HG02588 (cell line): ENCODE measurements at regions not wholly inside any gene's neighbourhood (a gene's known extent, or its start where the extent isn't known, plus 50 kb on each side); places are given as distances from the start of the nearest gene placed in this dataset.
"Not testable (repeated sequence)": the region's sequence is repeated elsewhere in the genome, so short reads cannot be mapped to it uniquely, and the experiment has no call there.

Source experiments
- ATAC-seq: cut with Tn5 transposase; IDR thresholded peaks from one replicate; pipeline ENCODE4 v1.9.1; 2021; ENCODE audit warnings: mild to moderate bottlenecking, moderate library complexity; ENCODE audit not compliant: unreplicated experiment

DNA sequence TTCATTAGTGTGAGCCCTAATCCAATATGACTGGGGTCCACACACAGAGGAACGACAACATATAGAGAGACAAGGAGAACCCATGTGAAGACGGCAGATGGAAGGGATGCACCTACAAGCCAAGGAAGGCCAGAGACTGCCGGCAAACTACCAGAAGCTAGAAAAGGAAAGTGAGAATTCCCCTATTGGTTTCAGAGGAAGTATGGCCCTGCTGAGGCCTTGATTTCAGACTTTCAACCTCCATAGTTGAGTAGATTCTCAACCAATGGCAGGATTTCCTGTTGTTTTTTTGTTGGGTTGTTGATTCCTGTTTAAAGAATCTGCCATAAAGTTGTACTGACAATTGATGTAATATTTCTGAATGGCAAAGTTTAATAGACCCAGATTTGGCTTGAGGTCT lies 241.5 kb downstream of the SATB2 start:
- ATAC-seq: no peak

GRCh38 chr2:199207011-199207410 lies 250.7 kb downstream of the SATB2 start:
- no peak for ATAC-seq

- no peak for ATAC-seq
Observed at GRCh38 chr2:199206536-199206935, 251.2 kb downstream of the SATB2 start.

- no peak for ATAC-seq
Observed at GRCh38 chr2:199202964-199203363, 254.8 kb downstream of the SATB2 start.

GRCh38 chr2:199201539-199201938 lies 256.2 kb downstream of the SATB2 start:
- no peak for ATAC-seq

- ATAC-seq: no peak
Observed at GRCh38 chr2:199199797-199200196, 257.9 kb downstream of the SATB2 start.

DNA sequence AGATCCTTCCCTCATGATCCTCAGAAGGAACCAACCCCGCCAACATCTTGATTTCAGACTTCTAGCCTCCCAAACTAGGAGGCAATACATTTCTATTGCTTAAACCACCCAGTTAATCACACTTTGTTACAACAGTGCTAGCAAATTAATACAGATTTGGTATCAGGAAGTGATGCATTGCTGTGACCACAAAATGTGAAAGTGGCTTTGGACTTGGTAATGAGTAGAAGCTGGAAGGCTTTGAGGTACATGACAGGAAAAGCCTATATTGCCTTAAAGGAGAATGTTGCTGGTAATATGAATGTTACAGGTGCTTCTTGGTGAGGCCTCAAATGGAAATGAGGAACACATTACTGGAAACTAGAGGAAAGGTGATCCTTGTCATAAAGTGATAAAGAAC lies 260.3 kb downstream of the SATB2 start:
- no peak for ATAC-seq

DNA sequence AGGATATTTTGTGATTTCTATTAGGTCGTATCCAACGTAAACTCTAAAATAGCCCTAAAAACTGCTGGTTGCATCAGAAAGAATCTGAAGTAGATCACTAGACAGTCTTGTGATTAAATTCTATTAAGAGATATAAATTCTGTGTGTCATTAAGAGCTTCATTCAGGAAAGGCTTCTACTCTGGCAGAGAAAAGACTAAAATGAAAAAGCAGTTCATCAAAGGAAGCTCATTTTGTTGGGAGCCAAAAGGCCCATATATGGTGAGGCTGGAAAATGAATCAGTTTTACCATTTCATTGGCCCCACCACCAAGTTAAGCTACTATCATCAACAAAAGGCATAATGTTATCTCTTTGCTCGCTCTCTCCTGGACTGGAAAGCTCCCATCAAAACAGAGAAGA lies 261.1 kb downstream of the SATB2 start:
- no peak for ATAC-seq

GRCh38 chr2:199195927-199196502 lies 261.7 kb downstream of the SATB2 start:
- no peak for ATAC-seq

DNA sequence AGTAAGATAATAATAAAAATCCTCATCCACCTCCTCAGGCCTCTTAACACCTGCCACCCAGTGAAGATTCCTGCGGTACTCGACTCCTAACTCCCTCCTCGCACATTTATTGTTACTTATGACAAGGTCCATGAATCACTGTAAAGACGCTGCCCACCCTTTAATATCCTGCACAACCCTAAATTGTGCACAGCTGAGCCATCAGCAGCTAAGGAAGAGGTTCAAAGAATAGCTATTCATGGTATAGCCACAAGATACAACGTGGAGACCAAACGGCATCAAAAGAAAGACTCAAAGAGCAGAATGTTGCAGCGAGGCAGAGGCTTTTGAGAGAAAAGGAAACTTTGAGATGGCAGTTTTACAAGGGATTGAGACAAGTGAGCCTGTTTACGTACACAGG lies 266.3 kb downstream of the SATB2 start:
- ATAC-seq: no peak

- ATAC-seq: no peak
Observed at GRCh38 chr2:199189229-199189628, 268.5 kb downstream of the SATB2 start.

- ATAC-seq: no peak
Observed at GRCh38 chr2:199186301-199186751, 271.4 kb downstream of the SATB2 start.

DNA sequence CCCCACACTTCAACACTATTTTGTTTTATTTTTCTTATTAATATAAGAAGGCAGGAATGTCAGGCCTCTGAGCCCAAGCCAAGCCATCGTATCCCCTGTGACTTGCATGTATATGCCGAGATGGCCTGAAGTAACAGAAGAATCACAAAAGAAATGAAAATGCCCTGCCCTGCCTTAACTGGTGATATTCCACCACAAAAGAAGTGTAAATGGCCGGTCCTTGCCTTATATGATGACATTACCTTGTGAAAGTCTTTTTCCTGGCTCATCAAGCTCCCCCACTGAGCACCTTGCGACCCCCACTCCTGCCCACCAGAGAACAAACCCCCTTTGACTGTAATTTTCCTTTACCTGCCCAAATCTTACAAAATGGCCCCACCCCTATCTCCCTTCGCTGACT lies 272.6 kb downstream of the SATB2 start:
- not testable (repeated sequence) for ATAC-seq

DNA sequence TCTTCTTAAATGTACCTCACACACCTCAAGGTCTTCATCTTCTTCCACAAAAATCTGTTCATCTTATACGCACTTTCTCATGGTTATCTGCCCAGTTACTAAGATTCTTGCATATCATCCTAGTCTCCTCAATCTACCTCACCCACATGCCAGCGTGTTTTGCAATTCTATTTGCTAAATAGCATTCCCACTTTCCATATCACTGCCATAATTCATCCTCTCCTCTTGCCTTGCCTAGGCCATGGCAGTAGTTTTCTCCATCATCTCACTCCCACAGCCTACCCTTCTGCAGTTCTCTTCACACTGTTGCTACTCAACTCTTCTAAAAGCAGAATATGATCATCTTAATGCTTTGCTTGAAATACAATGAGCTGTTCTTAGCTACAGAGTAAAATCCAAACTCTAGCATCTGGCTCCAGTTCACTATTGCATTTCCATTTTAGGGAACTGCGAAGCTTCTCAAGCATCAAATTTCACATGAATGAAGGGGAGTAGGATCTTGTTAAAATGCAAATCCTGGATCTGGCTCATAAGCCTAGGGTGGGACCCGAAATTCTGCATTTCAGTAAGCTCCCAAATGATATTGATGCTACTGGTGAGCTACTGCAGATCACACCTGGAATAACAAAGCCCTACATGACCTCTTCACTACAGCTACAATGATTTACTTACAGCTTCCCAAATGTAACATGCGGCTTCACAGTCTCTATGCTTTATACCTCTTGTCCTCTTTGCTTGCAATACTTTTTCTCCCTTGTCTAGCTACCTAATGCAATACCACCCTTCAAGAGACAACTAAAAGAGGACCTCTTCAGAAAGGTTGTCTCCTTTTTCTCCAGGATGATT lies 293.9 kb downstream of the SATB2 start:
- ATAC-seq: no peak

GRCh38 chr2:199160677-199161465 lies 296.9 kb downstream of the SATB2 start:
- ATAC-seq: no peak

GRCh38 chr2:199160081-199160480 lies 297.7 kb downstream of the SATB2 start:
- no peak for ATAC-seq

DNA sequence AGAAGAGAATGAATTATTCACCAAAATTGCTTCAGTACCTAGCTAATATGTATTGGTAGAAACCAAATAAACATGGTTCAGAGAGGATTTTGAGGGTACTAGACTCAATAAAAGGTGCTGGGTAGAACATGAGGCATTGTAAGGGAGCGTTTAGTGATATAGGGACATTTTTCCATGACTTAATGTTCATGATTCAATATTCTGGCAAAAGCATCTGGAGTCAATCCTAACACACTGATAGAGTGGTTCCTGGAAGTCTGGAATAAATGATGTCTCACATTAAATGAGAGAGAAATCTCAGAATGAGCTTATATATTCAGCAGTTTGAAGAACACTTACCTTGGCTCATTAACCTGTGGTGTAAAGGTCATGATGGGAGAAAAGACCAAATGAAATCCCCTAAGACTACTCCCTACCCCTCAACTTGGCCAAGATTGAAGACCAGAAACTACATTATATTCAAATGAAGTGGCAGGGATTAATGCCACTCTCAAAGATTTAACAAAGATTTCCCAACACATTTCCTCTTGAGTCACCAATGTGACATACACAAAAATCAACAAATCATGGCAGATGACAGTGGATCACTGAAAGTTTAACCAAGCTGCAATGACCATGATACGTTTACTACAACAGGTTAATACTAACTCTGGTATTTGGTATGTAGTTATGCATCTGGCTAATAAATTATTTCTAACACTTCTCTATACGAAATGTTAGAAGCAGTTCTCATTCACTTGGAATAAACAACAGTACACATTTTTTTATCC lies 309.5 kb downstream of the SATB2 start:
- ATAC-seq: no peak

GRCh38 chr2:199147216-199147615 lies 310.5 kb downstream of the SATB2 start:
- no peak for ATAC-seq

- no peak for ATAC-seq
Observed at GRCh38 chr2:199144546-199144945, 313.2 kb downstream of the SATB2 start.

- no peak for ATAC-seq
Observed at GRCh38 chr2:199144036-199144435, 313.7 kb downstream of the SATB2 start.

DNA sequence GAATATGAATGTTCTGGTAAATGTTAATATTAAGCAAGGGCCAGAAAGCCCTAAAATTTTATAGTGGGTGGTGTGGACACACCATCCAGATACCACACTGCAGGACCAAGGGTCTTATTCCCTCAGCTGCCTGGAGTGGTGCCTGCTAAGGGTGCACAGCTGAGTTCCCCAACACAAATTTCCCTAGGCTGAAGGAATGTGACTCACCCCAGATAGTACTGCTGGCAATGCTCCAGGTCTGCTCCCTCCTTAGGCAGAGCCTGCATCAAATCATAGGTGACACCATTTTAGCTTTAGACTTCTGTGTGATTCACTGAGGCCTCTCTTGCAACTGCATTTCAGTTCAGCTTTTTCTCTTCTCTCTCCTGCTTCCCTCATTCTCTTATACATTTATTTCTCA lies 321.1 kb downstream of the SATB2 start:
- no peak for ATAC-seq
